OCI-LY3 (cell line): ENCODE measurements at regions not wholly inside any gene's neighbourhood (a gene's known extent, or its start where the extent isn't known, plus 50 kb on each side); places are given as distances from the start of the nearest gene placed in this dataset.

Experiments
- H2AFZ ChIP-seq: fragments of 200-600, 300-600 bp; shearing (Covaris generic); 2 replicates; pipeline ENCODE4 v1.6.0; 2014; ENCODE audit warnings: antibody characterized with exemption, low read depth, low read length
- H3K27ac ChIP-seq: fragments of 200-600, 300-600 bp; sonication (generic); 2 replicates; pipeline ENCODE4 v1.5.1; 2014; ENCODE audit warnings: mild to moderate bottlenecking, low read length, moderate library complexity, mixed read lengths
- H3K27me3 ChIP-seq: fragments of 200-600, 300-600 bp; sonication (generic); 2 replicates; pipeline ENCODE4 v1.6.1; 2014; ENCODE audit warnings: low read depth, low read length, mixed read lengths
- H3K36me3 ChIP-seq: fragments of 200-600, 300-600 bp; sonication (generic); replicated peaks from 2 replicates; pipeline ENCODE3; 2014; ENCODE audit warnings: low read depth, low read length, mixed read lengths
- H3K4me1 ChIP-seq: fragments of 300-600, 200-600 bp; sonication (generic); 2 replicates; pipeline ENCODE4 v1.6.1; 2014; ENCODE audit warnings: low read length, mixed read lengths
- H3K4me2 ChIP-seq: fragments of 200-600, 300-600 bp; sonication (generic); 2 replicates; pipeline ENCODE4 v1.6.1; 2014; ENCODE audit warnings: low read length, mixed read lengths
- H3K4me3 ChIP-seq: fragments of 300-600, 200-600 bp; sonication (generic); 2 replicates; pipeline ENCODE4 v1.5.1; 2014; ENCODE audit warnings: antibody characterized with exemption, mild to moderate bottlenecking, low read length, moderate library complexity
- H3K79me2 ChIP-seq: fragments of 300-600, 200-600 bp; shearing (Covaris generic); 2 replicates; pipeline ENCODE4 v1.6.1; 2014; ENCODE audit warnings: mild to moderate bottlenecking, low read length, mixed read lengths
- H3K9ac ChIP-seq: fragments of 300-600, 200-600 bp; shearing (Covaris generic); 2 replicates; pipeline ENCODE4 v1.6.0; 2014; ENCODE audit warnings: mild to moderate bottlenecking, low read length, moderate library complexity
- H3K9me3 ChIP-seq: fragments of 200-600, 300-600 bp; shearing (Covaris generic); 2 replicates; pipeline ENCODE4 v1.6.1; 2014; ENCODE audit warnings: low read length, mixed read lengths; ENCODE audit not compliant: insufficient read depth
- H4K20me1 ChIP-seq: fragments of 200-600, 300-600 bp; sonication (generic); 2 replicates; pipeline ENCODE4 v1.6.1; 2016; ENCODE audit warnings: low read length, mixed read lengths; ENCODE audit not compliant: insufficient read depth
- EZH2phosphoT487 ChIP-seq: fragments of 200-600 bp; shearing (Covaris generic); IDR thresholded peaks from 2 replicates; pipeline ENCODE4 v1.6.1; 2018; ENCODE audit warnings: antibody characterized with exemption, mixed run types, low read depth
- TF ChIP-seq, protein P1 (sequence below): fragments of 200-600, 300-600 bp; sonication (generic); IDR thresholded peaks from 2 replicates; pipeline ENCODE4 v1.5.1; 2014; ENCODE audit warnings: antibody characterized with exemption, low read length, low read depth

DNA sequence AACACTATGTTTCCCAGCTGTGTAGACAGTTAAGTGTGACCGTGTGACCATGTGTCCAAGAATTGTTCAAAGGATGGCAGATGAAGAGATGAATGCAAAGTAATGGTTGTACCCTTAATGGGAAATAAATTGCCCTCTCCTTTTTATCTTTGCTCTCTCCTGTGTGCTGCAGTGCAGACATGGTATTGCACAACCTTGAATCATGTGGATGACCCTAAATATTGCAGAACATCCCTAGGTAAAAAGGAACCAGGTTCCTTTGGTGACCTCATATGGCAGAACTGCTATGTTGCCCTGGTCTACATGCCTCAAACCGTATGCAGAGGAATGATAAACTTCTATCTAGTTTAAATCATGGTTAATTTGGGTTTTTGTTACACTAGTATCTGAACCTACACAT, 81.7 kb upstream of the CTNND2 start:
- H3K9me3 ChIP-seq, result no peaks in the 10 kb centered on the region
- no peak overlapping the region for H3K4me2 ChIP-seq
- H3K27me3 ChIP-seq, result no peaks in the 10 kb centered on the region
- H3K4me1 ChIP-seq, result no peaks in the 10 kb centered on the region
- H2AFZ ChIP-seq, result no peak overlapping the region
- H4K20me1 ChIP-seq, result no peaks in the 10 kb centered on the region
- no peak overlapping the region for H3K9ac ChIP-seq
- H3K79me2 ChIP-seq, result no peaks in the 10 kb centered on the region
- no peak overlapping the region for H3K4me3 ChIP-seq
- TF ChIP-seq EZH2phosphoT487, result no peak
- TF ChIP-seq, protein P1, sequence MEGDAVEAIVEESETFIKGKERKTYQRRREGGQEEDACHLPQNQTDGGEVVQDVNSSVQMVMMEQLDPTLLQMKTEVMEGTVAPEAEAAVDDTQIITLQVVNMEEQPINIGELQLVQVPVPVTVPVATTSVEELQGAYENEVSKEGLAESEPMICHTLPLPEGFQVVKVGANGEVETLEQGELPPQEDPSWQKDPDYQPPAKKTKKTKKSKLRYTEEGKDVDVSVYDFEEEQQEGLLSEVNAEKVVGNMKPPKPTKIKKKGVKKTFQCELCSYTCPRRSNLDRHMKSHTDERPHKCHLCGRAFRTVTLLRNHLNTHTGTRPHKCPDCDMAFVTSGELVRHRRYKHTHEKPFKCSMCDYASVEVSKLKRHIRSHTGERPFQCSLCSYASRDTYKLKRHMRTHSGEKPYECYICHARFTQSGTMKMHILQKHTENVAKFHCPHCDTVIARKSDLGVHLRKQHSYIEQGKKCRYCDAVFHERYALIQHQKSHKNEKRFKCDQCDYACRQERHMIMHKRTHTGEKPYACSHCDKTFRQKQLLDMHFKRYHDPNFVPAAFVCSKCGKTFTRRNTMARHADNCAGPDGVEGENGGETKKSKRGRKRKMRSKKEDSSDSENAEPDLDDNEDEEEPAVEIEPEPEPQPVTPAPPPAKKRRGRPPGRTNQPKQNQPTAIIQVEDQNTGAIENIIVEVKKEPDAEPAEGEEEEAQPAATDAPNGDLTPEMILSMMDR, result no peak
- no peaks in the 10 kb centered on the region for H3K36me3 ChIP-seq
- no peak overlapping the region for H3K27ac ChIP-seq

DNA sequence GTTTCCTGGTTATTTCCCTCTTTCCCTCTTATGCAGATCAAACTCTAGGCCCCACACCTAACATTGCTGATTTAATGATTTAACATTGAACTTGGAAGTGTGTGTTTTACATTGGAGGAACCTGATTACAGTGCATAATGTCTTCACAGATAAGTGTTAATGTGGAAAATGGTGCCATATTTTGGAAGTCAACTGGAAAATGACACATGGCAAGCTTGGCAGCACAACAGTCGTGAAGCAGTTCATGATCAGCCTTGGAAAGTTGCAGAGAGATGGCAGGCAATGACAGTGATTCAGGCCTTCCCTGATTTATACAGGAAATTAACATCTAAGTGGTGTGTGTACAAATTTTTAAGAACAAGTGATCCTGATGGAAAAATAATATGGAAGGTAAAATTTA, 80.0 kb upstream of the CTNND2 start:
- Histone ChIP-seq H3K4me1 (no peaks in the 10 kb centered on the region), H3K36me3 (no peaks in the 10 kb centered on the region), H3K4me2 (no peak overlapping the region), H3K9me3 (no peaks in the 10 kb centered on the region), H3K27ac (no peak overlapping the region), H3K27me3 (no peaks in the 10 kb centered on the region), H3K79me2 (no peaks in the 10 kb centered on the region), H4K20me1 (no peaks in the 10 kb centered on the region), H3K4me3 (no peak overlapping the region), H2AFZ (no peak overlapping the region), H3K9ac (no peak overlapping the region)
- TF ChIP-seq, protein P1, result no peak
- TF ChIP-seq EZH2phosphoT487, result no peak

DNA sequence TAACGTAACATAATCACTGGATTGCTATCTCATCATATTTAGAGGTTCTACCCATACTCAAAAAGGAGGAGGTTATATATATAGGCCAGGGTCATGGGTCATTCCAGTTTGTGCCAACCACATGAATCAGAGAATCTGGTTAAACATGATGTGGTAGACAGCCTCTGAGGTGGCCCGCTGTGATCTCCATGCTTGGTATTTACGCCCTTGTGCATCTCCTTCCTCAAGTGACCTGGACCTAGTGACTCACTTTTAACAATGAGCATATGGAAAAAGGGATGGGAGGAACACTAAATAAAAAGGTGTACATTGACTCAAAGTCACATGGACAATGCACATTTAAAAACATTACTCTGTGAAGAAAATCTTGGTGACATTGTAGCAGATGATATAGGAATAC, 77.7 kb upstream of the CTNND2 start:
- no peaks in the 10 kb centered on the region for H3K79me2 ChIP-seq
- H3K27ac ChIP-seq, result no peak overlapping the region
- H2AFZ ChIP-seq, result no peak overlapping the region
- H3K4me3 ChIP-seq, result no peak overlapping the region
- no peak overlapping the region for H3K9ac ChIP-seq
- H4K20me1 ChIP-seq, result no peaks in the 10 kb centered on the region
- H3K36me3 ChIP-seq, result no peaks in the 10 kb centered on the region
- H3K9me3 ChIP-seq, result no peaks in the 10 kb centered on the region
- TF ChIP-seq, protein P1, result no peak
- TF ChIP-seq EZH2phosphoT487, result no peak
- no peaks in the 10 kb centered on the region for H3K27me3 ChIP-seq
- H3K4me2 ChIP-seq, result no peak overlapping the region
- H3K4me1 ChIP-seq, result no peaks in the 10 kb centered on the region

DNA sequence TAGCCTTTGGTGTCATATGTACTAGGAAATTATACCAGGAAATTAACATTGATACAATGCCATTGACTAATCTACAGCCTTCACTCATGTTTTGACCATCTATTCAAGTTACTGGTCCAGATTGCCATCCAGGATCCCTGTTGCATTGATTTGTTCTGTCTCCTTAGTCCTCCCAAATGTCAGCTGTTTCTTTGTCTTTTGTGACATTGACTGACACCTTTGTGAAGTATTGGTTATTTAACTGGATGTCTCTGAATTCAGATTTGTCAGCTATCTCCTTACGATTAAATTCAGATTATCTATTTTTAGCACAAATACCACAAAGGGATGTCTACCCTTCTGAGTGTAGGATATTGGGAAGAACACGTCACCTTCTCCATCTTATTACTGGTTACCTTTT, 73.7 kb upstream of the CTNND2 start:
- no peak overlapping the region for H3K4me3 ChIP-seq
- no peaks in the 10 kb centered on the region for H3K79me2 ChIP-seq
- H3K27ac ChIP-seq, result no peak overlapping the region
- H3K9me3 ChIP-seq, result no peaks in the 10 kb centered on the region
- no peak overlapping the region for H3K4me2 ChIP-seq
- no peaks in the 10 kb centered on the region for H3K36me3 ChIP-seq
- no peaks in the 10 kb centered on the region for H3K27me3 ChIP-seq
- H2AFZ ChIP-seq, result no peak overlapping the region
- no peaks in the 10 kb centered on the region for H3K4me1 ChIP-seq
- H3K9ac ChIP-seq, result no peak overlapping the region
- no peaks in the 10 kb centered on the region for H4K20me1 ChIP-seq
- TF ChIP-seq, protein P1, result no peak
- TF ChIP-seq EZH2phosphoT487, result no peak
